ENCODE measurements at regions not wholly inside any gene's neighbourhood (a gene's known extent, or its start where the extent isn't known, plus 50 kb on each side); places are given as distances from the start of the nearest gene placed in this dataset.

GRCh38 chr13:81686877-81687276, 1346.0 kb upstream of the SPRY2 start:
- TF ChIP-seq TAF1 (conservative IDR thresholded peaks at IDR 0.05) (no peak), HNF4A (conservative IDR thresholded peaks at IDR 0.05) (no peak), RAD21 (IDR thresholded peaks at IDR 0.05) (no peak), CTCF (IDR thresholded peaks at IDR 0.05; ENCODE audit: low read depth, low read length, missing input control) (no peak), MAX (IDR thresholded peaks at IDR 0.05) (no peak), NR2F2 (IDR thresholded peaks at IDR 0.05) (no peak), RXRA (IDR thresholded peaks at IDR 0.05) (no peak), EGR1 (IDR thresholded peaks at IDR 0.05; ENCODE audit: low read depth in 2 of 2) (no peak), SP1 (IDR thresholded peaks at IDR 0.05) (no peak), FOXA1 (IDR thresholded peaks at IDR 0.05) (no peak)
